Thymus (tissue), 11 donors: ENCODE measurements at regions not wholly inside any gene's neighbourhood (a gene's known extent, or its start where the extent isn't known, plus 50 kb on each side); places are given as distances from the start of the nearest gene placed in this dataset.

Experiments used
- DNase-seq, 9 donors: peaks; one replicate each; pipeline ENCODE4 v3.0.0-alpha.2; 2013; ENCODE audit warnings: low spot score in 9 of 9, low read depth in 6 of 9, missing footprints in 1 of 9
- H3K27ac ChIP-seq, 2 donors: one replicate each; pipeline ENCODE4 v1.5.1; 2013; ENCODE audit warnings: control low read depth in 1 of 2, low read depth in 1 of 2, low read length in 1 of 2, mild to moderate bottlenecking in 1 of 2, moderate library complexity in 1 of 2
- H3K27me3 ChIP-seq, 2 donors: one replicate each; pipeline ENCODE4 v1.5.1; 2013; ENCODE audit warnings: low read length in 1 of 2; ENCODE audit not compliant: control insufficient read depth in 2 of 2, insufficient read depth in 1 of 2
- H3K36me3 ChIP-seq, 2 donors: one replicate each; pipeline ENCODE4 v1.5.1; 2013; ENCODE audit warnings: low read length in 1 of 2, mild to moderate bottlenecking in 1 of 2, moderate library complexity in 1 of 2; ENCODE audit not compliant: control insufficient read depth in 2 of 2, insufficient read depth in 2 of 2
- H3K4me1 ChIP-seq, 2 donors: one replicate each; pipeline ENCODE4 v1.5.1; 2013; ENCODE audit warnings: low read length in 2 of 2; ENCODE audit not compliant: control insufficient read depth in 2 of 2, insufficient read depth in 2 of 2
- H3K4me3 ChIP-seq, 2 donors: one replicate each; pipeline ENCODE4 v1.5.1; 2013; ENCODE audit warnings: low read length in 2 of 2, control low read depth in 1 of 2, mild to moderate bottlenecking in 1 of 2
- H3K9me3 ChIP-seq, 2 donors: one replicate each; pipeline ENCODE4 v1.5.1; 2013; ENCODE audit warnings: low read length in 1 of 2, mild to moderate bottlenecking in 1 of 2; ENCODE audit not compliant: control insufficient read depth in 2 of 2, insufficient read depth in 1 of 2
- WGBS: extraction: QIAGEN DNeasy Blood & Tissue Kit; methylation state at CpG from one replicate; pipeline ENCODE4 v1.1.7; 2013; 5-methylcytosine and 5-hydroxymethylcytosine counted together
- donor health status: healthy.

- H3K27ac ChIP-seq, result no peak overlapping the region
- no peak for DNase-seq
- no peaks in the 10 kb centered on the region for H3K36me3 ChIP-seq
- H3K9me3 ChIP-seq, result peaks cover 0 to 6% of the 10 kb centered on the region in 2 donors
- H3K27me3 ChIP-seq, result no peaks in the 10 kb centered on the region
- no peak overlapping the region for H3K4me3 ChIP-seq
- H3K4me1 ChIP-seq, result no peaks in the 10 kb centered on the region
- WGBS, result 95% methylated on average over 1 of the region's 1 CpG
Measured at GRCh38 chr3:28739647-28740046, 391.0 kb upstream of the AZI2 start.

GRCh38 chr3:28743271-28743670 lies 394.6 kb upstream of the AZI2 start:
- Histone ChIP-seq H3K4me3 (no peak overlapping the region), H3K27me3 (no peaks in the 10 kb centered on the region), H3K4me1 (no peaks in the 10 kb centered on the region), H3K9me3 (no peaks in the 10 kb centered on the region), H3K27ac (no peak overlapping the region), H3K36me3 (no peaks in the 10 kb centered on the region)
- no peak for DNase-seq
- WGBS, result 98% methylated on average over 2 of the region's 2 CpGs

- no peaks in the 10 kb centered on the region for H3K4me1 ChIP-seq
- H3K9me3 ChIP-seq, result no peaks in the 10 kb centered on the region
- H3K27ac ChIP-seq, result no peak overlapping the region
- H3K27me3 ChIP-seq, result no peaks in the 10 kb centered on the region
- H3K36me3 ChIP-seq, result no peaks in the 10 kb centered on the region
- 95% methylated on average over 4 of the region's 4 CpGs for WGBS
- no peak for DNase-seq
- H3K4me3 ChIP-seq, result no peak overlapping the region
Measured at GRCh38 chr3:28743831-28744230, 395.2 kb upstream of the AZI2 start.

- Histone ChIP-seq H3K4me1 (no peaks in the 10 kb centered on the region), H3K27me3 (no peaks in the 10 kb centered on the region), H3K27ac (no peak overlapping the region), H3K9me3 (no peaks in the 10 kb centered on the region), H3K36me3 (no peaks in the 10 kb centered on the region), H3K4me3 (no peak overlapping the region)
- no peak for DNase-seq
- 95% methylated on average over 4 of the region's 4 CpGs for WGBS
Measured at GRCh38 chr3:28745436-28745835, 396.8 kb upstream of the AZI2 start.

GRCh38 chr3:28745916-28746617 lies 397.4 kb upstream of the AZI2 start:
- no peaks in the 10 kb centered on the region for H3K9me3 ChIP-seq
- WGBS, result 88% methylated on average over 6 of the region's 6 CpGs
- no peaks in the 10 kb centered on the region for H3K36me3 ChIP-seq
- H3K27ac ChIP-seq, result no peak overlapping the region
- no peaks in the 10 kb centered on the region for H3K4me1 ChIP-seq
- DNase-seq, result no peak
- H3K27me3 ChIP-seq, result no peaks in the 10 kb centered on the region
- H3K4me3 ChIP-seq, result no peak overlapping the region

GRCh38 chr3:28746990-28747389 lies 398.4 kb upstream of the AZI2 start:
- no peaks in the 10 kb centered on the region for H3K27me3 ChIP-seq
- H3K27ac ChIP-seq, result no peak overlapping the region
- 93% methylated on average over 2 of the region's 2 CpGs for whole genome bisulfite sequencing
- no peaks in the 10 kb centered on the region for H3K4me1 ChIP-seq
- H3K9me3 ChIP-seq, result no peaks in the 10 kb centered on the region
- no peak for DNase-seq
- H3K4me3 ChIP-seq, result no peak overlapping the region
- H3K36me3 ChIP-seq, result no peaks in the 10 kb centered on the region

GRCh38 chr3:28751864-28752263 lies 403.2 kb upstream of the AZI2 start:
- Histone ChIP-seq H3K4me1 (no peaks in the 10 kb centered on the region), H3K27ac (no peak overlapping the region), H3K9me3 (no peaks in the 10 kb centered on the region), H3K36me3 (no peaks in the 10 kb centered on the region), H3K4me3 (no peak overlapping the region), H3K27me3 (no peaks in the 10 kb centered on the region)
- no peak for DNase-seq
- WGBS, result 97% methylated on average over 2 of the region's 2 CpGs

- no peak for DNase-seq
- H3K4me3 ChIP-seq, result no peak overlapping the region
- H3K4me1 ChIP-seq, result no peaks in the 10 kb centered on the region
- H3K9me3 ChIP-seq, result no peaks in the 10 kb centered on the region
- WGBS, result 95% methylated on average over 1 of the region's 1 CpG
- no peaks in the 10 kb centered on the region for H3K27me3 ChIP-seq
- H3K27ac ChIP-seq, result no peak overlapping the region
- H3K36me3 ChIP-seq, result no peaks in the 10 kb centered on the region
Measured at GRCh38 chr3:28752290-28752689, 403.7 kb upstream of the AZI2 start.

GRCh38 chr3:28756056-28756455 lies 407.4 kb upstream of the AZI2 start:
- Histone ChIP-seq H3K4me3 (no peak overlapping the region), H3K27me3 (no peaks in the 10 kb centered on the region), H3K9me3 (no peaks in the 10 kb centered on the region), H3K27ac (no peak overlapping the region), H3K36me3 (no peaks in the 10 kb centered on the region), H3K4me1 (no peaks in the 10 kb centered on the region)
- DNase-seq, result no peak
- WGBS, result 92% methylated on average over 1 of the region's 1 CpG

GRCh38 chr3:28758115-28758514 lies 409.5 kb upstream of the AZI2 start:
- H3K27me3 ChIP-seq, result no peaks in the 10 kb centered on the region
- no peak overlapping the region for H3K27ac ChIP-seq

More at GRCh38 chr3:28758115-28758514, 409.5 kb upstream of the AZI2 start:
- no peak for DNase-seq
- H3K4me1 ChIP-seq, result no peaks in the 10 kb centered on the region
- H3K36me3 ChIP-seq, result no peaks in the 10 kb centered on the region
- no peak overlapping the region for H3K4me3 ChIP-seq
- no peaks in the 10 kb centered on the region for H3K9me3 ChIP-seq
